ENCODE measurements at regions not wholly inside any gene's neighbourhood (a gene's known extent, or its start where the extent isn't known, plus 50 kb on each side); places are given as distances from the start of the nearest gene placed in this dataset.

DNA sequence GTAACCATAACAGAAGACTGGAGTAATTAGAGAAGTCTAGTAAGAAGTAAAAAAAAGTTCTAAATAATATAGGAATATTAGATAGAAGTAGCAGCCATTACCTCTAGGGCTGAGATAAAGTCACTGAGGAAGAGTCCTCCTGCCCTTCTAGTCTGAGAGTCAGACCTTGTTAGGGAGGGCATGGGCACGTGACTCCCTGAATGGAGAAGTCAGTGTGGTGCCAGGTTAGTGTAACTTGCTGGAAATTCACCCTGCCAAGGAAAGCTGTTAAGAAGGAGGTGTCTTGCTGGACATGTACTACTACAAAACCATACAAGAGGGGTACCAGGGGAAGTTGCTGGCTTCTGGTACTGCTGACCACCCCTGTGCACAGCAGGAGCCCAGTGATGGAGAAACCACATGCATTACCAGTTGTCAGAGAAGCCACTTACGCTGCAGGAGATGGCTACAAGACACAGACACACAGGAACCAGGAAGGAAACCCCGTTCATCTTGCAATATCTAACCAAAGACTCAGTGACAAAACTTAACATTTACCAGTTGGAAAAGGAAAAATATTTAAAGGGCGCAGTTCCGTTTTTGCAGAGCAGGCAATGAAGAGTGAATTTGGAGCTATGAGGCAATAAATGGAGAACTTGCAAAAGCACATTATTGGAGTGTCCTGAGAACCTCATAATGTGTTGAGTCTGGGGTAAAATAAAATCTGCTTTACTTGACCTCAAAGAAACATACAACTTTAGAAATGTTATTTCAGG, 77.2 kb upstream of the TLK1 start:
- Mint-ChIP-seq H3K27me3 (peaks cover 16% of the 10 kb centered on the region), H3K36me3 (ENCODE audit: low read depth) (no peaks in the 10 kb centered on the region), H3K4me3 (no peak overlapping the region), H3K27ac (peak overlapping the region; percentile 43), H3K4me1 (peaks cover 10% of the 10 kb centered on the region)
- H3K9me3 ChIP-seq (ENCODE audit: control insufficient read depth, low read length, poor library complexity, severe bottlenecking): no peaks in the 10 kb centered on the region
- DNase-seq (no peak), ATAC-seq (no peak)

DNA sequence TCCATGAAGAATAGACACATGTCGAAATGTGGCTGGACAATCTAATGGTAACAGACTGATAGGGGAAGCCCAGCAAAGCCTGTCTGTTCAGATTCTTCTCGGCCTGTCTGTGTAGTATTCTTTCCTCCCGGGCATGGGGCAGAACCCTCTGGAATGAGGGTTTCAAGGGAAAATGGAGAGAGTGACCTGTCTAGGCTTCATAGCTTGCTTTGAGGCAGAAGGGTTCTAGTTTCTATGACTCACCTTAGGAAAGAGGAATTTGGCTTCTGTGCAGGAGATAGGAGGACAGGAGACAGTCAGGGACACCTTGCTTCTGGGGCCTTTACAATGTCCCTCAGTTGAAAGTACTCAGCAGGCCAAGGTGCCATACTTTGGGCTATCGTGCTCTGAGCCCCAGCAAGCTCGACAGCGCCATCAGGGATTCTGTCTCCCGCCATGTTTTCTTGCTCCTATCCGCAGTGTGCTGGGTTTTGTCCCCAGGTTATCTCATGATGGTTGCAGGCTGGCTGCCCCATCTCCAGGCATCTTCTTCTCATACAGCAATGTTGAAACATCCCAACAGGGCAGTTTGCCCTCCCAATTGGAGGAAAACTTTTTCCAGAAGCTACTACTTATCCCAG, 74.7 kb upstream of the TLK1 start:
- ATAC-seq: no peak
- no peaks in the 10 kb centered on the region for H3K9me3 ChIP-seq (ENCODE audit: control insufficient read depth, low read length, poor library complexity, severe bottlenecking)
- peaks cover 10% of the 10 kb centered on the region for H3K4me1 Mint-ChIP-seq
- H3K36me3 Mint-ChIP-seq (ENCODE audit: low read depth): no peaks in the 10 kb centered on the region
- no peak overlapping the region for H3K4me3 Mint-ChIP-seq
- no peak overlapping the region for H3K27ac Mint-ChIP-seq
- DNase-seq: no peak
- peaks cover 16% of the 10 kb centered on the region for H3K27me3 Mint-ChIP-seq

DNA sequence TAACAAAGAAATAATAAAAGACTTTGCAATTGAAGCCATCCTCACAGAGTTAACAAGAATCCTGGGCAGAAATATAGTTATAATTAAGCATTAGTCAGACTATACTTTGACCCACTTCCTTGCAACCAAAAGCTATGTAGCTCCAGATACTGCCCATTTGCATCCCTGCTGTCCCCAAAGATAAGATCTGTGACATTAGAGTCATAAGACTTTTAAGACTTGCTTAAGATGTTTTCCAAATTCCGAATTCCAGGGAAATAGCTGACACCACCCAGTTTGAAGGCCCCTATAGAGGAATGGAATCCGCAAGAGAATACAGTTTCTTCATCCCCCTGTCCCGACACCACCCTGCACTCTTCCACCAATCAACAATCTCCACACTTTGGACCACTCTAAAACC, 69.5 kb upstream of the TLK1 start:
- peaks cover 2% of the 10 kb centered on the region for H3K4me1 Mint-ChIP-seq
- no peak for ATAC-seq

DNA sequence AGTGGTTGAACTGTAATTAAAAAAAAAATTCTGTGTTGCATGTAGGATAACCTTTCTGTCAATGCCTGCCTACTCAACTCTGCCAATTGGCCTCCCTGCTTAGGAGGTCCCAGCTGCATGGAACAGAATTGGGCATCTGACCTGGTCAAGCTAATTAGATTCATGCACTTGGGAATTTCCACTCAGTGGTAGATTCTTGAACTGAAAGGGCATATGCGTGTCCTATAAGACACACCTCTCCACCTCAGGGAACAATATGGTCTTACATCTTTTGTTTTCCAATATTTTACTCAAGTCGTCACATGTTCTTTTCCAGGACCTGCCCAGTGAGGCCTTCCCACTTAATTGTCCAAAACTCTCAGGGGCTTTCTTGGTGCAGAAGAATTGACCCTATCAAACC, 68.1 kb upstream of the TLK1 start:
- no peak for DNase-seq
- H3K27me3 Mint-ChIP-seq: peaks cover 5% of the 10 kb centered on the region
- H3K4me3 Mint-ChIP-seq: no peak overlapping the region
- no peak overlapping the region for H3K27ac Mint-ChIP-seq
- ATAC-seq: no peak
- no peaks in the 10 kb centered on the region for H3K36me3 Mint-ChIP-seq (ENCODE audit: low read depth)
- H3K4me1 Mint-ChIP-seq: no peaks in the 10 kb centered on the region
- H3K9me3 ChIP-seq (ENCODE audit: control insufficient read depth, low read length, poor library complexity, severe bottlenecking): no peaks in the 10 kb centered on the region

More for the DNA sequence above, 69.5 kb upstream of the TLK1 start:
- Mint-ChIP-seq H3K4me3 (no peak overlapping the region), H3K27me3 (peaks cover 16% of the 10 kb centered on the region), H3K27ac (no peak overlapping the region), H3K36me3 (ENCODE audit: low read depth) (no peaks in the 10 kb centered on the region)
- no peak for DNase-seq
- no peaks in the 10 kb centered on the region for H3K9me3 ChIP-seq (ENCODE audit: control insufficient read depth, low read length, poor library complexity, severe bottlenecking)

DNA sequence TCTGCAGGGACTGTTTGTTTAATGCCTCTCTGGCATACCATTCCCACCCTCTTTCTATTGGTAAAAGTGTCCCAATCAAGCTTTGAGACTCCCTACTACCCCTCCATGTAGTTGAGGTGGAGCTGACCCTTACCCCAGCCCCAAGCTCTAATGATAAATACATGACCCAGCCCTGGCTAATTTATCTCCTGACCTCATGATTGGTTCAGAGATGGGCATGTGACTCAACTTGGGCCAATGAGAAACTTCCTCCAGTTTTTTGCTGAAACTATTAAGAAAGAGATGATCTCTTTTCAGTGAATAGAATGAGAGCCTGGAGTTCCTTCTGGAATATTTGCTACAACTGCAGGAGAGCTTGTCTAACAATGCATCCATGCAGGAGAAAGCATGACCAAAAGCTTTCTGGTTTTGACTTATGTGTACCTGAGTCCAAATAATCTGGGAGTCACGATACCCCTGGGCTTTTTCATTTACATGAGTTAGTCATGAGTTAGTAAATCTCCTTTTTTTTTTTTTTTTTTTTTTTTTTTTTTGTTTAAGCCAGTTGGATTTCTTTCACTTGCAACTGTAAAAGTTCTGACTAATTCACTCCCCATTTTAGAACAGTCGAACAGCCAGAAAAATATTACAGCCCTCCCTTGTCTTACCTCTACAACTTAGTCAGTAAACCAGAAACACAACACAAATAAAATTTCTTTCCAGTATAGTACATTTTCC, 66.5 kb upstream of the TLK1 start:
- H3K9me3 ChIP-seq (ENCODE audit: control insufficient read depth, low read length, poor library complexity, severe bottlenecking): no peaks in the 10 kb centered on the region
- H3K4me3 Mint-ChIP-seq: no peak overlapping the region
- no peaks in the 10 kb centered on the region for H3K4me1 Mint-ChIP-seq
- no peak overlapping the region for H3K27ac Mint-ChIP-seq
- ATAC-seq: no peak
- H3K27me3 Mint-ChIP-seq: no peaks in the 10 kb centered on the region
- H3K36me3 Mint-ChIP-seq (ENCODE audit: low read depth): no peaks in the 10 kb centered on the region
- no peak for DNase-seq

DNA sequence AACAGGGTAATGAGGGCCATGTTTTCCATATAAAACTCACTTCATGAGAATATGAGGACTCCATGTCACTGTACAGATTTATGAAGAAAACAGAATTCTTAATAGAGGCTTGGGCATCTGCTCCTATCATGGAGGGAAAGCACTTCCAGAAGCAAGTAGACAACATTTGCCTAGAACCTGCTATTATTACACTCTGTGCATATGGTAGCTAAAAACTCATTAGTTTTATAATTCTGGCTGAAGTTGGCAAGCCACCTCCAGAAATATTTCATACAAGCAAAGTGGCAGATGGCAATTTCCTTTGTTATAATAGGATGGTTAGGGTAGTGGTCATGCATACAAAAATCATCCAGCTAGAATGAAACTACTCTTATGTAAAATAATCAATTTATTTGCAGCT, 65.8 kb upstream of the TLK1 start:
- Mint-ChIP-seq H3K4me1 (no peaks in the 10 kb centered on the region), H3K36me3 (ENCODE audit: low read depth) (no peaks in the 10 kb centered on the region), H3K27me3 (no peaks in the 10 kb centered on the region), H3K4me3 (no peak overlapping the region), H3K27ac (no peak overlapping the region)
- no peaks in the 10 kb centered on the region for H3K9me3 ChIP-seq (ENCODE audit: control insufficient read depth, low read length, poor library complexity, severe bottlenecking)
- no peak for DNase-seq
- no peak for ATAC-seq

DNA sequence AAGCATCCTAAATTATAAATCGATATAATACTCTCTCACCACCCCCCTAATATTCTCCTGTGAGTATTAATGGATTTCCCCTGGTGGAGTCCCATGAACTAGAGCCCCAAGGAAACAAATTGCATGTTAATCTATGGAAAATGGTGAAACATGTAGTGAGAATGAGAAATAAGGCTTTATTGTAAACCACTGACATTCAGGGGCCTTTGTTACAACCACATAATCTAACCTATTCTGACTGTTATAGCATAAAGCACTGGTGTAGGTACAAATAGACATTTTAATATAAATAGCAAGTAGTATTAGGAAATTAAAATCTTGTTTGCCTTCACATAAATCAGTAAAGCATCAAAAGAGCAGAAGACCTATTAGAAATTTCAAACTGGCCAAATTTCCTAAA, 65.3 kb upstream of the TLK1 start:
- Mint-ChIP-seq H3K27ac (no peak overlapping the region), H3K27me3 (no peaks in the 10 kb centered on the region), H3K36me3 (ENCODE audit: low read depth) (no peaks in the 10 kb centered on the region), H3K4me1 (no peaks in the 10 kb centered on the region), H3K4me3 (no peak overlapping the region)
- no peaks in the 10 kb centered on the region for H3K9me3 ChIP-seq (ENCODE audit: control insufficient read depth, low read length, poor library complexity, severe bottlenecking)
- no peak for DNase-seq
- ATAC-seq: no peak

DNA sequence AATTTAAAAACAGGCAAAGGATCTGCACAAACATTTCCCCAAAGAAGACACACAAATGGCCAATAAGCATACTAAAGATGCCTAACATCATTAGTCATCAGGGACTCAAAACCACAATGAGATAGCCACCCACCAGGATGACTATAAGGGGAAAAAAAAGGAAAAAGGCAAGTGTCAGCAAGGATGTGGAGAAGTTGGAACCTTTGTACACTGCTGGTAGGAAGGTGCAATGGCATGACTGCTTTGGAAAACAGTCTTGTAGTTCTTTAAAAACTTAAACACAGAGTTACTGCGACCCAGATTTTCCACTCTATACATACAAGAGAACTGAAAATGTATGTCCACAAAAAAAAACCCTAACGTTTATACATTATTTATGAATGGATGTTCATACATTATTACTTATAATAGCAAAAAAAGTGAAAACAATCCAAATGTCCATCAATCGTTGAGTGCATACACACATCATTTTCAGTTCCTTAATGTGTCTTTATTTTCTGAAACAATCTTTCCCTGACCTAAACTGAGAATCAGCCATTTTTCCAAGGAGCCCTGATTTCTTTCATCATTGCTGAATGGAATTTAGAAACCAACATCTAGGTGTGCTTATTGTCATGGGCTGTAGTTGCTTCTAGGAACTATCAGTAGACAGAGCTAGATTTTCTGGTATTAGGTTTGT, 64.7 kb upstream of the TLK1 start:
- H3K4me3 Mint-ChIP-seq: no peak overlapping the region
- H3K36me3 Mint-ChIP-seq (ENCODE audit: low read depth): no peaks in the 10 kb centered on the region
- H3K4me1 Mint-ChIP-seq: no peaks in the 10 kb centered on the region
- no peak for ATAC-seq
- no peak overlapping the region for H3K27ac Mint-ChIP-seq
- no peaks in the 10 kb centered on the region for H3K9me3 ChIP-seq (ENCODE audit: control insufficient read depth, low read length, poor library complexity, severe bottlenecking)
- no peaks in the 10 kb centered on the region for H3K27me3 Mint-ChIP-seq
- no peak for DNase-seq

DNA sequence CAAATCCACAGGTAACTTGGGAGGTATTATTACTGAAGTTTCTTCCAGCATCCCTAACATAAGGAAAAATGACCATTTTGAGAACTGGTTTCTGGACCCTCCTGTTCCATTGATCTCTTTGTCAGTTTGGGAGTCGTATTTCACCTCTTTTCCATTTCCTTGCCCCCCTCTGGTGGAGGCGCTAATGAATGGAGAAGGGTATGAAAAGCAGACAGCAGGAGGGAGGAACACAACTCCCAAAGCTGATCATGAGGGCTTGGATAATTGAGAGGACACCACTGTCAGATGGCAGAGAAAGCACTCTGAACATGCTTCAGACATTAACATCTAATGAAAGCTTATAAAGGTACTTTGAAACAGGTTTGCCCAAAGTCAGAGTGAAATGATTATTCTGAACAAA, 56.6 kb upstream of the TLK1 start:
- peaks cover 2% of the 10 kb centered on the region for H3K36me3 Mint-ChIP-seq (ENCODE audit: low read depth)
- H3K27ac Mint-ChIP-seq: no peak overlapping the region
- no peaks in the 10 kb centered on the region for H3K4me1 Mint-ChIP-seq
- no peak for ATAC-seq
- H3K4me3 Mint-ChIP-seq: no peak overlapping the region
- H3K9me3 ChIP-seq (ENCODE audit: control insufficient read depth, low read length, poor library complexity, severe bottlenecking): no peaks in the 10 kb centered on the region
- no peaks in the 10 kb centered on the region for H3K27me3 Mint-ChIP-seq
- DNase-seq: no peak

DNA sequence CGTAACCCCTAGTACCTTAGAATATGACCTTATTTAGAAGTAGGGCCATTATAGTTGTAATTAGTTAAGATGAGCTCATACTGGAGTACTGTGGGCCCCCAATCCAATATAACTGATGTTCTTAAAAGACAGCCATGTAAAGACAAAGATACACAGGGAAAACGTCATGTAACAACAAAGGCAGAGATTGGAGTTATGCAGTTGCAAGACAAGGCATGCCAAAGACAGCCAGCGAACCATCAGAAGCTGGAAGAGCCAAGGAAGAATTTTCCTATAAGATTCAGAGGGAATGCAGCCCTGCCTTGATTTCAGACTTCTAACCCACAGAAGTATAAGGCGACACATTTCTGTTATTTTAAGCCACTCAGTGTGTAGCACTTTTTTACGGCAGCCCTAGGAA, 55.9 kb upstream of the TLK1 start:
- Mint-ChIP-seq H3K4me3 (no peak overlapping the region), H3K27ac (no peak overlapping the region), H3K4me1 (peaks cover 2% of the 10 kb centered on the region), H3K36me3 (ENCODE audit: low read depth) (peaks cover 2% of the 10 kb centered on the region), H3K27me3 (no peaks in the 10 kb centered on the region)
- no peaks in the 10 kb centered on the region for H3K9me3 ChIP-seq (ENCODE audit: control insufficient read depth, low read length, poor library complexity, severe bottlenecking)
- ATAC-seq: no peak
- no peak for DNase-seq

DNA sequence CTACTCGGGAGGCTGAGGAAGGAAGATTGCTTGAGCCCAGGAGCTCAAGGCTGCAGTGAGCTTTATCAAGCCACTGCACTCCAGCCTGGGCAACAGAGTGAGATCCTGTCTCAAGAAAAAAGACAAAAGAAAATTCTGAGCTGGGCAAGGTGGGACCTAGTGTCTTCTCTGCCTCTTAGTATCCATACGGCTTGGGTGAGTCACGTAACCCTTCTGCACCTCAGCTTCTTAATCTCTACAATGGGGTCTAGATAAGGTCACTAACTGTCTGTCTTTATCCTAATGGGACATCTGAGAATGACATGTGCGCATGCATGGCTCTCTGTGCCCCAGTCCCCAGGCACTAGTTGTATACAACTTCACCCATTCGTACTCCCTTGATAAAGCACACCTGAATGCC, 53.4 kb upstream of the TLK1 start:
- H3K9me3 ChIP-seq (ENCODE audit: control insufficient read depth, low read length, poor library complexity, severe bottlenecking): no peaks in the 10 kb centered on the region
- H3K27ac Mint-ChIP-seq: no peak overlapping the region
- ATAC-seq (no peak), DNase-seq (no peak)
- H3K36me3 Mint-ChIP-seq (ENCODE audit: low read depth): peaks cover 2% of the 10 kb centered on the region
- peaks cover 14% of the 10 kb centered on the region for H3K4me1 Mint-ChIP-seq
- no peak overlapping the region for H3K4me3 Mint-ChIP-seq
- no peaks in the 10 kb centered on the region for H3K27me3 Mint-ChIP-seq

DNA sequence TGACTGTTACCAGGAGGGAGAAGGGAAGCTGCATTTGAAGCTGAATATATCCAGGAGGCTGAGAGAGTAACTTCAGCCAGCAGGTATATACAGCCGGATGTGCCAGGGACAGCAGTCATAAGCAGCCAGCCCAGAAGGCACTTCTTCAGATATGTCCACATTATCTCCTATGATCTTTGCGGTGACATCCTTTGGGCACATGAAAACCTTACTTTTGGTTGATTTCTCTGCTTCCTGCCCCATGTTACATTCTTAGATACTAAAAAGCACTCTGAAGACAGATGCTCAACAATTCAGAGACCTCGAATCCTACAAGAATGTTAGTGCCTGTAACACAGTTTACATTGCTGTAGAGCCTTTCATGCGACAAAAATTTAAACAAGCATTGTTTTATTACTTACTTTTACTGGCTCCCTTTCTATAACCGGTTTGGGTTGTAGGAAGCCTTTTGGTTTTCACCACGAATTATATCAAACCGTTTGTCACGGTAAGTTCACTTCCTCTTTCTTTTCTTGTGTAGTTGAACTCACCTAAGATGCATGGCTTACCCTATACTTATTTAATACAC, 50.3 kb upstream of the TLK1 start:
- H3K9me3 ChIP-seq (ENCODE audit: control insufficient read depth, low read length, poor library complexity, severe bottlenecking): no peaks in the 10 kb centered on the region
- ATAC-seq: peak; percentile 95
- DNase-seq: peak in 2 of 3 donors; percentile 6 to 12
- Mint-ChIP-seq H3K27ac (peak overlapping the region; percentile 53), H3K4me1 (peaks cover 17% of the 10 kb centered on the region), H3K27me3 (no peaks in the 10 kb centered on the region), H3K4me3 (peak overlapping the region; percentile 68), H3K36me3 (ENCODE audit: low read depth) (peaks cover 2% of the 10 kb centered on the region)
